ENCODE measurements at regions not wholly inside any gene's neighbourhood (a gene's known extent, or its start where the extent isn't known, plus 50 kb on each side); places are given as distances from the start of the nearest gene placed in this dataset.

DNA sequence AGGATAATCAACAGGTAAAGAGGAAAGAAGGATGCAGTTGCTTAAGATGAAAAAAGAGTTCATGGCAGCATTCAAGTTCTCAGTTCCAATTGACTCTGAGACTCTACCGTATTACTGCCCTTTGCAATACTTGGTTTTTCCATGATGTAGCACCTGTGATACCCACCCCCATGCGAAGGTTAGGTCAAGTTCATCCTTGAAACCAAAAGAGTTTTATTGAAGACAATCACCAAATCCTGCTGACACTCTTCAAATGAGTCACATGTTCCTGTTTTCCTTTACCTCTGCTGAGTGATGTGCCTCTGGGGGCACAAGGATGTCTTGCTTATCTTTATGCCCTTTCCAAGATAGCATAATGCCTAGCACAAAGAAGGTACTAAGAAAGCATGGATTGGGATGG, 111.3 kb upstream of the SLC7A14 start:
- no peak for TF ChIP-seq CTCF (conservative IDR thresholded peaks at IDR 0.05; ENCODE audit: low read length)
- TF ChIP-seq EZH2phosphoT487 (IDR thresholded peaks at IDR 0.05; ENCODE audit: borderline replicate concordance, low read depth, low read length), result no peak

All from OCI-LY7 (cell line).